HG02885 (cell line): ENCODE measurements at regions not wholly inside any gene's neighbourhood (a gene's known extent, or its start where the extent isn't known, plus 50 kb on each side); places are given as distances from the start of the nearest gene placed in this dataset.

ENCODE experiments used
- ATAC-seq: cut with Tn5 transposase; IDR thresholded peaks from one replicate; pipeline ENCODE4 v1.9.1; 2021; ENCODE audit warnings: mild to moderate bottlenecking; ENCODE audit not compliant: unreplicated experiment, poor library complexity

GRCh38 chr2:136208682-136209420 lies 90.9 kb upstream of the CXCR4 start:
- ATAC-seq, result no peak

GRCh38 chr2:136207665-136208064 lies 89.7 kb upstream of the CXCR4 start:
- no peak for ATAC-seq

GRCh38 chr2:136207030-136207623 lies 89.2 kb upstream of the CXCR4 start:
- peak; percentile 62 for ATAC-seq

GRCh38 chr2:136206613-136207012 lies 88.7 kb upstream of the CXCR4 start:
- ATAC-seq, result peak; percentile 93

- ATAC-seq, result no peak
Observed at GRCh38 chr2:136205615-136206014, 87.7 kb upstream of the CXCR4 start.

- ATAC-seq, result no peak
Observed at GRCh38 chr2:136204971-136205370, 87.0 kb upstream of the CXCR4 start.

- ATAC-seq, result no peak
Observed at GRCh38 chr2:136195226-136195625, 77.3 kb upstream of the CXCR4 start.

GRCh38 chr2:136191041-136191440 lies 73.1 kb upstream of the CXCR4 start:
- ATAC-seq, result no peak

GRCh38 chr2:136189221-136189782 lies 71.4 kb upstream of the CXCR4 start:
- ATAC-seq, result no peak

- no peak for ATAC-seq
Observed at GRCh38 chr2:136188086-136188485, 70.1 kb upstream of the CXCR4 start.

GRCh38 chr2:136185981-136186776 lies 68.2 kb upstream of the CXCR4 start:
- ATAC-seq, result no peak

GRCh38 chr2:136183097-136183496 lies 65.1 kb upstream of the CXCR4 start:
- ATAC-seq, result no peak

- ATAC-seq, result no peak
Observed at GRCh38 chr2:136182315-136182714, 64.4 kb upstream of the CXCR4 start.

- ATAC-seq, result no peak
Observed at GRCh38 chr2:136179602-136179975, 61.6 kb upstream of the CXCR4 start.

GRCh38 chr2:136178941-136179601 lies 61.1 kb upstream of the CXCR4 start:
- no peak for ATAC-seq

- ATAC-seq, result no peak
Observed at GRCh38 chr2:136175868-136176267, 57.9 kb upstream of the CXCR4 start.

- no peak for ATAC-seq
Observed at GRCh38 chr2:136175466-136175865, 57.5 kb upstream of the CXCR4 start.

- ATAC-seq, result no peak
Observed at GRCh38 chr2:136173126-136173525, 55.2 kb upstream of the CXCR4 start.

GRCh38 chr2:136171223-136171622 lies 53.3 kb upstream of the CXCR4 start:
- ATAC-seq, result no peak

- no peak for ATAC-seq
Observed at GRCh38 chr2:136168720-136169119, 50.8 kb upstream of the CXCR4 start.
